Trophoblast cell (in vitro differentiated cells and primary cell): ENCODE measurements at regions not wholly inside any gene's neighbourhood (a gene's known extent, or its start where the extent isn't known, plus 50 kb on each side); places are given as distances from the start of the nearest gene placed in this dataset.
"Not testable (repeated sequence)": the region's sequence is repeated elsewhere in the genome, so short reads cannot be mapped to it uniquely, and the experiment has no call there.

Experiments
- DNase-seq, 2 donors: peaks; one replicate each; pipeline ENCODE4 v3.0.0-alpha.2; 2016
- H2AFZ ChIP-seq: 2 replicates; pipeline ENCODE4 v1.6.1; 2013; ENCODE audit warnings: low read length, moderate library complexity, mild to moderate bottlenecking; ENCODE audit not compliant: insufficient read depth, poor library complexity
- H2AK5ac ChIP-seq: 2 replicates; pipeline ENCODE4 v1.6.1; 2013; ENCODE audit warnings: mild to moderate bottlenecking, low read length
- H2BK120ac ChIP-seq: 2 replicates; pipeline ENCODE4 v1.6.1; 2013; ENCODE audit warnings: low read length, mild to moderate bottlenecking, moderate library complexity; ENCODE audit not compliant: insufficient read depth, poor library complexity
- H2BK12ac ChIP-seq: 2 replicates; pipeline ENCODE4 v1.6.1; 2013; ENCODE audit warnings: mild to moderate bottlenecking, low read length, moderate library complexity
- H2BK5ac ChIP-seq: 2 replicates; pipeline ENCODE4 v1.6.1; 2013; ENCODE audit warnings: low read length, low read depth, moderate library complexity, mild to moderate bottlenecking; ENCODE audit not compliant: poor library complexity
- H3K14ac ChIP-seq: 2 replicates; pipeline ENCODE4 v1.6.1; 2013; ENCODE audit warnings: mild to moderate bottlenecking, low read length
- H3K18ac ChIP-seq: 2 replicates; pipeline ENCODE4 v1.6.1; 2013; ENCODE audit warnings: mild to moderate bottlenecking, low read length
- H3K23ac ChIP-seq: 2 replicates; pipeline ENCODE4 v1.6.1; 2013; ENCODE audit warnings: low read length
- H3K27ac ChIP-seq: 2 replicates; pipeline ENCODE4 v1.5.1; 2013; ENCODE audit warnings: low read depth, mild to moderate bottlenecking, inconsistent platforms, low read length, moderate library complexity
- H3K27me3 ChIP-seq: 2 replicates; pipeline ENCODE4 v1.6.1; 2013; ENCODE audit warnings: inconsistent platforms, mild to moderate bottlenecking, low read length, moderate library complexity; ENCODE audit not compliant: insufficient read depth
- H3K36me3 ChIP-seq, 2 experiments: 1 replicate in 1 of 2; 2 replicates in 1 of 2; pipeline ENCODE4 v1.6.1; 2013; ENCODE audit warnings: low read length in 2 of 2, mild to moderate bottlenecking in 2 of 2, moderate library complexity in 1 of 2; ENCODE audit not compliant: insufficient read depth in 2 of 2, control insufficient read depth in 1 of 2
- H3K4ac ChIP-seq: 2 replicates; pipeline ENCODE4 v1.6.1; 2013; ENCODE audit warnings: low read depth, mild to moderate bottlenecking, low read length, moderate library complexity
- H3K4me1 ChIP-seq, 2 experiments: 1 replicate in 1 of 2; 2 replicates in 1 of 2; pipeline ENCODE4 v1.6.1; 2013; ENCODE audit warnings: low read length in 2 of 2, mild to moderate bottlenecking in 2 of 2, moderate library complexity in 1 of 2; ENCODE audit not compliant: insufficient read depth in 2 of 2, control insufficient read depth in 1 of 2
- H3K4me2 ChIP-seq: 2 replicates; pipeline ENCODE4 v1.6.1; 2013; ENCODE audit warnings: inconsistent platforms, mild to moderate bottlenecking, low read length, moderate library complexity
- H3K4me3 ChIP-seq: 2 replicates; pipeline ENCODE4 v1.5.1; 2013; ENCODE audit warnings: mild to moderate bottlenecking, low read depth, low read length, inconsistent platforms
- H3K79me1 ChIP-seq: one replicate; pipeline ENCODE4 v1.6.1; 2013; ENCODE audit warnings: low read length
- H3K79me2 ChIP-seq: 2 replicates; pipeline ENCODE4 v1.6.1; 2013; ENCODE audit warnings: low read length, mild to moderate bottlenecking; ENCODE audit not compliant: control insufficient read depth, insufficient read depth, poor library complexity
- H3K9ac ChIP-seq: 2 replicates; pipeline ENCODE4 v1.6.1; 2013; ENCODE audit warnings: mild to moderate bottlenecking, low read length
- H3K9me3 ChIP-seq: 2 replicates; pipeline ENCODE4 v1.6.1; 2013; ENCODE audit warnings: low read depth, mild to moderate bottlenecking, control low read depth, inconsistent platforms, low read length; ENCODE audit not compliant: insufficient read depth
- H4K12ac ChIP-seq: 2 replicates; pipeline ENCODE4 v1.6.1; 2013; ENCODE audit warnings: low read depth, mild to moderate bottlenecking, low read length, moderate library complexity
- H4K8ac ChIP-seq: 2 replicates; pipeline ENCODE4 v1.6.1; 2013; ENCODE audit warnings: low read depth, mild to moderate bottlenecking, low read length, moderate library complexity
- H4K91ac ChIP-seq: one replicate; pipeline ENCODE4 v1.6.1; 2013; ENCODE audit warnings: low read depth, mild to moderate bottlenecking, low read length, moderate library complexity
- WGBS: extraction: QIAGEN DNeasy Blood & Tissue Kit; methylation state at CpG from one replicate; pipeline ENCODE4 v1.1.7; 2013; ENCODE audit warnings: missing lambda C conversion rate; ENCODE audit not compliant: insufficient read length, insufficient coverage; ENCODE audit errors: extremely low coverage; 5-methylcytosine and 5-hydroxymethylcytosine counted together

DNA sequence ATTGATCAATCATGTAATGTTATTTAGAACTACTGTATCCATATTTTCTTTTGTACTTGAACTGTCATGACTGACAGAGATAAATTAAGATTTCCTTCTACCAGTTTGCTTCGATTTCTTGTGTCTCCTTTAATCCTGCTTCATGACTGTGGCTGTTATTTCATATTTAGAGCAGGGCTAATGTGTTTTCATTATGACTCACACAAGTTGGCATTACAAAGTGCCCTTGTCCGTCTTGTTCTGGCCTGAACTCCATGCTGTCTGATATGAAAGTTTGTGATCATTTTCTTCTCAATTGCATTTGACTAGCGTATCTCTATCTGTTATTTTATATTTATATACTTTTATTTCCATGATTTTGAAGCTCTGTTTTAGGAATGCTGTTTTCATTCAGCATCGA lies 344.1 kb upstream of the PRKCQ start:
- H3K14ac ChIP-seq: no peak overlapping the region

DNA sequence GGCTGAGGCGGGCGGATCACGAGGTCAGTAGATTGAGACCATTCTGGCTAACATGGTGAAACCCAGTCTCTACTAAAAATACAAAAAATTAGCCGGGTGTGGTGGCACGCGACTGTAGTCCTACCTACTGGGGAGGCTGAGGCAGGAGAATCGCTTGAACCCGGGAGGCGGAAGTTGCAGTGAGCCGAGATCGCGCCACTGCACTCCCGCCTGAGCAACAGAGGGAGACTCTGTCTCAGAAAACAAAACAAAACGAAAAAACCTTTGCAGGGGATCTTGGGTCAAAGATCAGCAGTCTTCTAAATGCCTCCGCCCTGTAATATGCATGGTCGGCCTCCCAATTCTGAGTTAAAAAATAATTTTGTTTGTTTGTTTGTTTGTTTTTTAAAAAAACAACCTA lies 340.9 kb upstream of the PRKCQ start:
- not testable (repeated sequence) for H3K9me3 ChIP-seq, H3K36me3 ChIP-seq, H4K91ac ChIP-seq, H3K9ac ChIP-seq, H4K12ac ChIP-seq, H2BK5ac ChIP-seq, H2BK120ac ChIP-seq, H3K23ac ChIP-seq, H3K18ac ChIP-seq, H3K27ac ChIP-seq, H4K8ac ChIP-seq, H3K79me2 ChIP-seq, H2AK5ac ChIP-seq, H3K4me3 ChIP-seq, H3K79me1 ChIP-seq, H2BK12ac ChIP-seq, H3K4me1 ChIP-seq, H3K4me2 ChIP-seq, H2AFZ ChIP-seq, DNase-seq, H3K27me3 ChIP-seq, H3K4ac ChIP-seq, H3K14ac ChIP-seq
- no CpG with 5 or more reads among the region's 16 CpGs for WGBS

More for the DNA sequence above, 344.1 kb upstream of the PRKCQ start:
- no CpG with 5 or more reads among the region's 4 CpGs for WGBS
- peaks cover 3% of the 10 kb centered on the region for H3K9me3 ChIP-seq
- no peaks in the 10 kb centered on the region for H3K36me3 ChIP-seq
- H3K18ac ChIP-seq: no peak overlapping the region
- H2BK120ac ChIP-seq: no peak overlapping the region
- no peak overlapping the region for H3K9ac ChIP-seq
- no peaks in the 10 kb centered on the region for H3K27me3 ChIP-seq
- no peak overlapping the region for H3K4ac ChIP-seq
- H3K4me1 ChIP-seq: no peaks in the 10 kb centered on the region
- no peak overlapping the region for H4K12ac ChIP-seq
- H3K23ac ChIP-seq: no peak overlapping the region
- no peak for DNase-seq
- H3K27ac ChIP-seq: no peak overlapping the region
- H2AK5ac ChIP-seq: no peak overlapping the region
- H3K79me1 ChIP-seq: no peaks in the 10 kb centered on the region
- H2AFZ ChIP-seq: no peak overlapping the region
- H4K8ac ChIP-seq: no peak overlapping the region
- no peak overlapping the region for H4K91ac ChIP-seq
- no peak overlapping the region for H2BK12ac ChIP-seq
- H2BK5ac ChIP-seq: no peak overlapping the region
- H3K79me2 ChIP-seq: no peaks in the 10 kb centered on the region
- no peak overlapping the region for H3K4me2 ChIP-seq
- H3K4me3 ChIP-seq: no peak overlapping the region

DNA sequence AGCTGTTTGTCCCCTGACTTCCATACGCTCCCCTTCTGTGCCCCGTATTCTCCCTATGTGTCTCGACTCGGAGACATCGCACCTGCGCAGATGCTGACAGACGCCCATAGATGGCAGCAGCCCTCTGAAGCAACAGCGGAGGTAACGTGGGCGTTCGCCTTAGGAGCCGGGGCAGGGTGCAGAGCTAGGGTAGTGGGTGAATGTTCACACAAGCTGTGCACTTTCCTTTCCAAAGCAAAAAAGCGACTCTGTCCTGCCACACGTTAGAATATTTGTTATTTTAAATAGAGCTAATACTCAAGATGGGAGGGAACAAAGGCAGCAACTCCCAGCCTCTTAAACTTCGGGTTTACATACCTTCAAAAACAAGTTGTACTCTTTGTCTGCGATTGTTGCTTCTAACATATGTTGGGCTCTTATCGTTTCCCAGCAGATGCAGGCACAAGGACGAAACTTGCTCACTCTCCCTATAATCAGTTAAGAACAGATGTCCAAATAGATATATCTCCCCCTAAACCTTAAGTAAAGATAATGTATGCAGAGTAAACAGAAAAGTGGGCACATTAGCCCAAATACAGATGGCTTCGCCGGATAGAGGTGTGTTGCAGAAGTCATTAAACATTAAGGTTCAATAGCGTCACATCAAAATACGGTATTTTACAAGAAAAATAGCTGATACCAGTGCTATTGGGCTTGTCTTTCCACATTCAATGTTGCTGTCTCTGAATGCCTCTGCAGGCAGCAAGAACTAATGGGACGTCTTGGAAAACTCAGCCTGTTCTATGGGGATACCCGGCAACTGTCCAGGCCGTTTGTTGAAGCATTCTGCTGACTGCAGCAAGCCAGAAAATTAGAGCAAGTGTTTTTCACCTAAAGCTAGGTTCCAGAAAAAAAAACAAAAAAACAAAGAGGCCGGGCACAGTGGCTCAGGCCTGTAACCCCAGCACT lies 340.3 kb upstream of the PRKCQ start:
- Histone ChIP-seq H3K4me2 (no peak overlapping the region), H3K9me3 (no peaks in the 10 kb centered on the region), H3K9ac (no peak overlapping the region), H3K27ac (no peak overlapping the region), H3K79me2 (no peaks in the 10 kb centered on the region), H3K79me1 (no peaks in the 10 kb centered on the region), H3K4me3 (no peak overlapping the region), H3K4me1 (no peaks in the 10 kb centered on the region), H2BK120ac (no peak overlapping the region), H3K14ac (no peak overlapping the region), H2AFZ (no peak overlapping the region), H3K23ac (no peak overlapping the region), H2AK5ac (no peak overlapping the region), H3K36me3 (no peaks in the 10 kb centered on the region), H3K4ac (no peak overlapping the region), H4K91ac (no peak overlapping the region), H2BK5ac (no peak overlapping the region), H4K12ac (no peak overlapping the region), H3K18ac (no peak overlapping the region), H3K27me3 (no peaks in the 10 kb centered on the region), H2BK12ac (no peak overlapping the region), H4K8ac (no peak overlapping the region)
- DNase-seq: peak; percentile 41 to 64
- WGBS: no CpG with 5 or more reads among the region's 26 CpGs

DNA sequence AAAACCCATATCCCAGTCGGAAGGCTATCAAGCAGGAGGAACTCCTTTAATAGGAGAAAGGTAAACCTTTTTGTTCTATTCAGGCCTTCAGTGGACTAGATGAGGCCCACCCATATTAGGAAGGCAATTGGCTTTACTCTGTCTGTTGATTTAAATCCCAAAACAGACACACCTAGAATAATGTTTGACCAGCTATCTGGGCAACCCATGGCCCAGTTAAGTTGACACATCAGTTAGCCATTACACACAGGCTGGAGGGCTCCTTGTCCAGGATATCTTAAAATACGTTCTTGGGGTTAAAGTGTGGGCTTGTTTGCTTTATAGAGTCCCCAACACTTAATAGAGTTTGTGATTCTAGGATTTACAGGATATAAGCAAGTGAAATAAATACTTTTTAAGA lies 339.0 kb upstream of the PRKCQ start:
- no peak overlapping the region for H2AFZ ChIP-seq
- no peak for DNase-seq
- H3K4ac ChIP-seq: no peak overlapping the region
- H2BK5ac ChIP-seq: no peak overlapping the region
- no peak overlapping the region for H3K4me3 ChIP-seq
- no peaks in the 10 kb centered on the region for H3K36me3 ChIP-seq
- no peak overlapping the region for H3K18ac ChIP-seq
- no CpG with 5 or more reads among the region's 2 CpGs for WGBS
- H3K27ac ChIP-seq: no peak overlapping the region
- no peak overlapping the region for H4K8ac ChIP-seq
- H3K9me3 ChIP-seq: no peaks in the 10 kb centered on the region
- no peak overlapping the region for H3K14ac ChIP-seq
- H2AK5ac ChIP-seq: no peak overlapping the region
- H4K12ac ChIP-seq: no peak overlapping the region
- H2BK12ac ChIP-seq: no peak overlapping the region
- no peaks in the 10 kb centered on the region for H3K4me1 ChIP-seq
- H3K79me1 ChIP-seq: no peaks in the 10 kb centered on the region
- no peak overlapping the region for H3K23ac ChIP-seq
- H3K27me3 ChIP-seq: no peaks in the 10 kb centered on the region
- H2BK120ac ChIP-seq: no peak overlapping the region
- H3K9ac ChIP-seq: no peak overlapping the region
- H3K4me2 ChIP-seq: no peak overlapping the region
- no peaks in the 10 kb centered on the region for H3K79me2 ChIP-seq
- no peak overlapping the region for H4K91ac ChIP-seq
